Neuron (in vitro differentiated cells): ENCODE measurements at regions not wholly inside any gene's neighbourhood (a gene's known extent, or its start where the extent isn't known, plus 50 kb on each side); places are given as distances from the start of the nearest gene placed in this dataset.
"Not testable (repeated sequence)": the region's sequence is repeated elsewhere in the genome, so short reads cannot be mapped to it uniquely, and the experiment has no call there.

Experiments
- H2AFZ ChIP-seq: one replicate; pipeline ENCODE4 v1.6.1; 2013; ENCODE audit warnings: low read depth, mild to moderate bottlenecking, inconsistent platforms, low read length, moderate library complexity
- H3K27me3 ChIP-seq: one replicate; pipeline ENCODE4 v1.6.1; 2013; ENCODE audit warnings: low read length; ENCODE audit not compliant: insufficient read depth
- H3K36me3 ChIP-seq: one replicate; pipeline ENCODE4 v1.6.1; 2013; ENCODE audit warnings: low read length; ENCODE audit not compliant: insufficient read depth
- H3K4me1 ChIP-seq: one replicate; pipeline ENCODE4 v1.6.1; 2013; ENCODE audit warnings: low read length; ENCODE audit not compliant: insufficient read depth
- H3K4me3 ChIP-seq: 2 replicates; pipeline ENCODE4 v1.5.1; 2013; ENCODE audit warnings: mild to moderate bottlenecking, low read length, moderate library complexity
- H3K9me3 ChIP-seq: one replicate; pipeline ENCODE4 v1.6.1; 2013; ENCODE audit warnings: low read length

GRCh38 chr5:62066761-62067277 is 239.2 kb upstream of the KIF2A start:
- no peaks in the 10 kb centered on the region for H3K36me3 ChIP-seq

GRCh38 chr5:62068554-62068953 is 237.5 kb upstream of the KIF2A start:
- no peak overlapping the region for H2AFZ ChIP-seq
- no peaks in the 10 kb centered on the region for H3K9me3 ChIP-seq
- no peaks in the 10 kb centered on the region for H3K27me3 ChIP-seq

More at GRCh38 chr5:62066761-62067277, 239.2 kb upstream of the KIF2A start:
- peaks cover 8% of the 10 kb centered on the region for H3K4me1 ChIP-seq
- H3K4me3 ChIP-seq: no peak overlapping the region
- no peak overlapping the region for H2AFZ ChIP-seq
- no peaks in the 10 kb centered on the region for H3K27me3 ChIP-seq
- H3K9me3 ChIP-seq: no peaks in the 10 kb centered on the region

GRCh38 chr5:62077387-62077786 is 228.6 kb upstream of the KIF2A start:
- peaks cover 3% of the 10 kb centered on the region for H3K27me3 ChIP-seq

More at GRCh38 chr5:62068554-62068953, 237.5 kb upstream of the KIF2A start:
- H3K4me1 ChIP-seq: peaks cover 8% of the 10 kb centered on the region
- H3K4me3 ChIP-seq: no peak overlapping the region
- no peaks in the 10 kb centered on the region for H3K36me3 ChIP-seq

GRCh38 chr5:62077823-62078550 is 228.0 kb upstream of the KIF2A start:
- H3K4me1 ChIP-seq: no peaks in the 10 kb centered on the region
- H3K36me3 ChIP-seq: no peaks in the 10 kb centered on the region
- no peak overlapping the region for H2AFZ ChIP-seq
- no peaks in the 10 kb centered on the region for H3K9me3 ChIP-seq
- H3K27me3 ChIP-seq: peaks cover 4% of the 10 kb centered on the region
- H3K4me3 ChIP-seq: no peak overlapping the region

More at GRCh38 chr5:62077387-62077786, 228.6 kb upstream of the KIF2A start:
- no peak overlapping the region for H2AFZ ChIP-seq
- no peaks in the 10 kb centered on the region for H3K36me3 ChIP-seq
- H3K4me3 ChIP-seq: no peak overlapping the region
- no peaks in the 10 kb centered on the region for H3K9me3 ChIP-seq
- H3K4me1 ChIP-seq: no peaks in the 10 kb centered on the region

GRCh38 chr5:62082370-62082801 is 223.6 kb upstream of the KIF2A start:
- H3K36me3 ChIP-seq: no peaks in the 10 kb centered on the region
- H3K9me3 ChIP-seq: no peaks in the 10 kb centered on the region
- H2AFZ ChIP-seq: no peak overlapping the region
- H3K4me3 ChIP-seq: no peak overlapping the region
- H3K4me1 ChIP-seq: no peaks in the 10 kb centered on the region
- H3K27me3 ChIP-seq: peaks cover 6% of the 10 kb centered on the region

GRCh38 chr5:62083247-62083646 is 222.8 kb upstream of the KIF2A start:
- H3K36me3 ChIP-seq: no peaks in the 10 kb centered on the region
- H3K27me3 ChIP-seq: peaks cover 3% of the 10 kb centered on the region
- H3K4me3 ChIP-seq: no peak overlapping the region
- no peak overlapping the region for H2AFZ ChIP-seq
- H3K9me3 ChIP-seq: no peaks in the 10 kb centered on the region
- no peaks in the 10 kb centered on the region for H3K4me1 ChIP-seq

GRCh38 chr5:62083661-62084060 is 222.3 kb upstream of the KIF2A start:
- no peak overlapping the region for H2AFZ ChIP-seq
- no peaks in the 10 kb centered on the region for H3K36me3 ChIP-seq
- peaks cover 3% of the 10 kb centered on the region for H3K27me3 ChIP-seq
- H3K9me3 ChIP-seq: no peaks in the 10 kb centered on the region
- H3K4me1 ChIP-seq: no peaks in the 10 kb centered on the region
- no peak overlapping the region for H3K4me3 ChIP-seq

- H3K4me3 ChIP-seq: no peak overlapping the region
- no peaks in the 10 kb centered on the region for H3K4me1 ChIP-seq
- H3K27me3 ChIP-seq: peaks cover 3% of the 10 kb centered on the region
- no peaks in the 10 kb centered on the region for H3K36me3 ChIP-seq
- no peak overlapping the region for H2AFZ ChIP-seq
- no peaks in the 10 kb centered on the region for H3K9me3 ChIP-seq
Measured at GRCh38 chr5:62084391-62084790, 221.6 kb upstream of the KIF2A start.

GRCh38 chr5:62090953-62091352 is 215.1 kb upstream of the KIF2A start:
- Histone ChIP-seq H3K36me3 (no peaks in the 10 kb centered on the region), H3K4me3 (no peak overlapping the region), H3K4me1 (peaks cover 14% of the 10 kb centered on the region), H3K27me3 (no peaks in the 10 kb centered on the region), H3K9me3 (no peaks in the 10 kb centered on the region), H2AFZ (no peak overlapping the region)

GRCh38 chr5:62093411-62093810 is 212.6 kb upstream of the KIF2A start:
- no peak overlapping the region for H3K4me3 ChIP-seq
- H3K4me1 ChIP-seq: peaks cover 14% of the 10 kb centered on the region
- H3K9me3 ChIP-seq: no peaks in the 10 kb centered on the region
- no peaks in the 10 kb centered on the region for H3K36me3 ChIP-seq
- no peaks in the 10 kb centered on the region for H3K27me3 ChIP-seq
- H2AFZ ChIP-seq: peak overlapping the region; percentile 98

GRCh38 chr5:62093976-62094375 is 212.0 kb upstream of the KIF2A start:
- Histone ChIP-seq H3K4me3 (no peak overlapping the region), H3K9me3 (no peaks in the 10 kb centered on the region), H3K4me1 (peaks cover 14% of the 10 kb centered on the region), H2AFZ (peak overlapping the region; percentile 98), H3K27me3 (no peaks in the 10 kb centered on the region), H3K36me3 (no peaks in the 10 kb centered on the region)

GRCh38 chr5:62097361-62097760 is 208.6 kb upstream of the KIF2A start:
- H2AFZ ChIP-seq: no peak overlapping the region
- H3K9me3 ChIP-seq: no peaks in the 10 kb centered on the region
- H3K4me1 ChIP-seq: peaks cover 14% of the 10 kb centered on the region
- no peak overlapping the region for H3K4me3 ChIP-seq
- H3K36me3 ChIP-seq: no peaks in the 10 kb centered on the region
- H3K27me3 ChIP-seq: no peaks in the 10 kb centered on the region

GRCh38 chr5:62100201-62100600 is 205.8 kb upstream of the KIF2A start:
- Histone ChIP-seq H3K4me1 (no peaks in the 10 kb centered on the region), H3K27me3 (no peaks in the 10 kb centered on the region), H2AFZ (no peak overlapping the region), H3K9me3 (peaks cover 6% of the 10 kb centered on the region), H3K4me3 (no peak overlapping the region), H3K36me3 (no peaks in the 10 kb centered on the region)

GRCh38 chr5:62103863-62104262 is 202.1 kb upstream of the KIF2A start:
- not testable (repeated sequence) for H3K36me3 ChIP-seq, H3K4me3 ChIP-seq, H3K27me3 ChIP-seq, H3K4me1 ChIP-seq, H2AFZ ChIP-seq, H3K9me3 ChIP-seq
